ENCODE measurements at regions not wholly inside any gene's neighbourhood (a gene's known extent, or its start where the extent isn't known, plus 50 kb on each side); places are given as distances from the start of the nearest gene placed in this dataset.

- no peak for DNase-seq (ENCODE audit: low spot score, unreplicated experiment)
- no peak overlapping the region for H3K27ac Mint-ChIP-seq
- H3K36me3 Mint-ChIP-seq (ENCODE audit: insufficient read depth), result no peaks in the 10 kb centered on the region
- peaks cover 1% of the 10 kb centered on the region for H3K4me1 Mint-ChIP-seq (ENCODE audit: low read depth)
- peaks cover 2% of the 10 kb centered on the region for H3K9me3 Mint-ChIP-seq (ENCODE audit: low read depth)
- peaks cover 6% of the 10 kb centered on the region for H3K27me3 Mint-ChIP-seq
- no peak for TF ChIP-seq CTCF (IDR thresholded peaks at IDR 0.05; ENCODE audit: unreplicated experiment)
- H3K4me3 Mint-ChIP-seq (ENCODE audit: low read depth), result no peak overlapping the region
Observed at GRCh38 chr18:73748731-73749130, 398.9 kb downstream of the FBXO15 start.

GRCh38 chr18:73746101-73746500, 401.5 kb downstream of the FBXO15 start:
- Mint-ChIP-seq H3K4me1 (ENCODE audit: low read depth) (peaks cover 10% of the 10 kb centered on the region), H3K4me3 (ENCODE audit: low read depth) (no peak overlapping the region), H3K9me3 (ENCODE audit: low read depth) (peaks cover 3% of the 10 kb centered on the region), H3K27me3 (peaks cover under 1% of the 10 kb centered on the region), H3K36me3 (ENCODE audit: insufficient read depth) (no peaks in the 10 kb centered on the region), H3K27ac (no peak overlapping the region)
- no peak for TF ChIP-seq CTCF (IDR thresholded peaks at IDR 0.05; ENCODE audit: unreplicated experiment)
- DNase-seq (ENCODE audit: low spot score, unreplicated experiment), result no peak

- no peak overlapping the region for H3K4me3 Mint-ChIP-seq (ENCODE audit: low read depth)
- H3K9me3 Mint-ChIP-seq (ENCODE audit: low read depth), result peaks cover 3% of the 10 kb centered on the region
- DNase-seq (ENCODE audit: low spot score, unreplicated experiment), result no peak
- no peaks in the 10 kb centered on the region for H3K27me3 Mint-ChIP-seq
- peaks cover 10% of the 10 kb centered on the region for H3K4me1 Mint-ChIP-seq (ENCODE audit: low read depth)
- no peak for TF ChIP-seq CTCF (IDR thresholded peaks at IDR 0.05; ENCODE audit: unreplicated experiment)
- no peak overlapping the region for H3K27ac Mint-ChIP-seq
- H3K36me3 Mint-ChIP-seq (ENCODE audit: insufficient read depth), result no peaks in the 10 kb centered on the region
Observed at GRCh38 chr18:73742957-73743356, 404.7 kb downstream of the FBXO15 start.

GRCh38 chr18:73741946-73742345, 405.7 kb downstream of the FBXO15 start:
- TF ChIP-seq CTCF (IDR thresholded peaks at IDR 0.05; ENCODE audit: unreplicated experiment), result no peak
- Mint-ChIP-seq H3K27me3 (no peaks in the 10 kb centered on the region), H3K36me3 (ENCODE audit: insufficient read depth) (no peaks in the 10 kb centered on the region), H3K4me1 (ENCODE audit: low read depth) (peaks cover 9% of the 10 kb centered on the region), H3K4me3 (ENCODE audit: low read depth) (no peak overlapping the region), H3K27ac (no peak overlapping the region), H3K9me3 (ENCODE audit: low read depth) (peaks cover 3% of the 10 kb centered on the region)
- DNase-seq (ENCODE audit: low spot score, unreplicated experiment), result no peak

- H3K4me3 Mint-ChIP-seq (ENCODE audit: low read depth), result no peak overlapping the region
- no peaks in the 10 kb centered on the region for H3K36me3 Mint-ChIP-seq (ENCODE audit: insufficient read depth)
- TF ChIP-seq CTCF (IDR thresholded peaks at IDR 0.05; ENCODE audit: unreplicated experiment), result no peak
- peaks cover 9% of the 10 kb centered on the region for H3K4me1 Mint-ChIP-seq (ENCODE audit: low read depth)
- peaks cover 3% of the 10 kb centered on the region for H3K9me3 Mint-ChIP-seq (ENCODE audit: low read depth)
- H3K27me3 Mint-ChIP-seq, result peaks cover 3% of the 10 kb centered on the region
- H3K27ac Mint-ChIP-seq, result no peak overlapping the region
- DNase-seq (ENCODE audit: low spot score, unreplicated experiment), result no peak
Observed at GRCh38 chr18:73739098-73739497, 408.5 kb downstream of the FBXO15 start.

Data from progenitor cell of endocrine pancreas (in vitro differentiated cells).